ENCODE measurements at regions not wholly inside any gene's neighbourhood (a gene's known extent, or its start where the extent isn't known, plus 50 kb on each side); places are given as distances from the start of the nearest gene placed in this dataset.
"Not testable (repeated sequence)": the region's sequence is repeated elsewhere in the genome, so short reads cannot be mapped to it uniquely, and the experiment has no call there.

GRCh38 chr5:121660142-121660541, 191.5 kb upstream of the FTMT start:
- WGBS, 2 donors = 81 to 87% methylated on average over 6 of the region's 6 CpGs
- no peak for DNase-seq (ENCODE audit: low spot score in 2 of 2)

GRCh38 chr5:121665542-121665941, 186.1 kb upstream of the FTMT start:
- WGBS, 2 donors = 85 to 96% methylated on average over 4 of the region's 4 CpGs
- H3K4me3 ChIP-seq (ENCODE audit: low read depth, poor library complexity, severe bottlenecking); intact Hi-C loops (cut with DNase I; ENCODE audit: low total_unique reads); DNase-seq (ENCODE audit: low spot score in 2 of 2): not testable (repeated sequence)

More at GRCh38 chr5:121660142-121660541, 191.5 kb upstream of the FTMT start:
- TF ChIP-seq POLR2A (IDR thresholded peaks at IDR 0.05) = no peak
- TF ChIP-seq, protein P1, sequence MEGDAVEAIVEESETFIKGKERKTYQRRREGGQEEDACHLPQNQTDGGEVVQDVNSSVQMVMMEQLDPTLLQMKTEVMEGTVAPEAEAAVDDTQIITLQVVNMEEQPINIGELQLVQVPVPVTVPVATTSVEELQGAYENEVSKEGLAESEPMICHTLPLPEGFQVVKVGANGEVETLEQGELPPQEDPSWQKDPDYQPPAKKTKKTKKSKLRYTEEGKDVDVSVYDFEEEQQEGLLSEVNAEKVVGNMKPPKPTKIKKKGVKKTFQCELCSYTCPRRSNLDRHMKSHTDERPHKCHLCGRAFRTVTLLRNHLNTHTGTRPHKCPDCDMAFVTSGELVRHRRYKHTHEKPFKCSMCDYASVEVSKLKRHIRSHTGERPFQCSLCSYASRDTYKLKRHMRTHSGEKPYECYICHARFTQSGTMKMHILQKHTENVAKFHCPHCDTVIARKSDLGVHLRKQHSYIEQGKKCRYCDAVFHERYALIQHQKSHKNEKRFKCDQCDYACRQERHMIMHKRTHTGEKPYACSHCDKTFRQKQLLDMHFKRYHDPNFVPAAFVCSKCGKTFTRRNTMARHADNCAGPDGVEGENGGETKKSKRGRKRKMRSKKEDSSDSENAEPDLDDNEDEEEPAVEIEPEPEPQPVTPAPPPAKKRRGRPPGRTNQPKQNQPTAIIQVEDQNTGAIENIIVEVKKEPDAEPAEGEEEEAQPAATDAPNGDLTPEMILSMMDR (IDR thresholded peaks at IDR 0.05) = no peak
- intact Hi-C loops (cut with DNase I; ENCODE audit: low total_unique reads) = no loop called here
- H3K4me3 ChIP-seq (ENCODE audit: low read depth, poor library complexity, severe bottlenecking) = no peak overlapping the region

DNA sequence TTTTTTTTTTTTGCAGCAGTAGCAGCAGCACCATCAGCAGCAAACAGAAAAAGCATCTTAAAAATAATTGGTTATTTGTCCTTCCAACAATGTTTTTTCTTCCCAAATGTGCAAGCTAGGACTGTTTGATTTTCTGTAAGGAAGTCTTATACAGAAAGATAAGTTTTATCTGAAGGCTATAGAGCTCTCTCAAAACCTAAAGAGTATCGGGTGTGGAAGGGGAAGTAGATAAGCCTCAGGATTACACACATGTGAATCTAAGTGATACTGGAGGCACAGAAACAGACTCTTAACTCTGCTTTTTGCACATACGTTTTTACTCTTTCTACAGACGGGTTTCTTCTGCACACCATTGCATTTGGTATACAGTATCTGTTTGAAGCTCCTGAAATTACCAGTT, 184.4 kb upstream of the FTMT start:
- no peak for DNase-seq (ENCODE audit: low spot score in 2 of 2)
- intact Hi-C loops (cut with DNase I; ENCODE audit: low total_unique reads) = no loop called here
- TF ChIP-seq POLR2A (IDR thresholded peaks at IDR 0.05) = no peak
- TF ChIP-seq, protein P1 (IDR thresholded peaks at IDR 0.05) = no peak
- H3K4me3 ChIP-seq (ENCODE audit: low read depth, poor library complexity, severe bottlenecking) = no peak overlapping the region
- 66 to 68% methylated on average over 3 of the region's 3 CpGs for WGBS, 2 donors

- TF ChIP-seq POLR2A (IDR thresholded peaks at IDR 0.05) = no peak
- TF ChIP-seq, protein P1 (IDR thresholded peaks at IDR 0.05) = no peak
- H3K4me3 ChIP-seq (ENCODE audit: low read depth, poor library complexity, severe bottlenecking) = no peak overlapping the region
- DNase-seq (ENCODE audit: low spot score in 2 of 2) = no peak
- intact Hi-C loops (cut with DNase I; ENCODE audit: low total_unique reads) = no loop called here
- WGBS, 2 donors = 77 to 83% methylated on average over 1 of the region's 1 CpG
These were observed 183.0 kb upstream of the FTMT start for GRCh38 chr5:121668635-121669034.

DNA sequence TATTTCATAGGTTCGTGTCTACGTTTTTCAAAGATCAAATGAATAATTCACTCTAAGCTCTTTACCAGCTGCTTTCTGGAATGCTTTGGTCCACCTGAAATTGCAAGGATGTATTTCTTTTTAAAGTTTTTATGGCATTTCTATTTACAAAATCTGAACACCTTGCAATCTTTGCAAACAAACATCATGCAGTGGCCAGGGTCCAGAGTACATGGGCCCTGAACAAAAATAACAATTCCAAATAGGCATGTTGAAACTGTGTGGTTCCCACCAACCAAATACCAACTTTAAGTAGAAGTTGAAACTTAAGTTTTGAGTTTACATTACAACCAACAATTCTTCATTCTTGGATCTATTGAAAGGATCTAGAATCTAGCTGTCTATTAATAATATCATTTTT, 180.1 kb upstream of the FTMT start:
- DNase-seq (ENCODE audit: low spot score in 2 of 2) = no peak
- intact Hi-C loops (cut with DNase I; ENCODE audit: low total_unique reads) = no loop called here
- TF ChIP-seq POLR2A (IDR thresholded peaks at IDR 0.05) = no peak
- TF ChIP-seq, protein P1 (IDR thresholded peaks at IDR 0.05) = no peak
- no peak overlapping the region for H3K4me3 ChIP-seq (ENCODE audit: low read depth, poor library complexity, severe bottlenecking)
- 63 to 67% methylated on average over 2 of the region's 2 CpGs for WGBS, 2 donors

DNA sequence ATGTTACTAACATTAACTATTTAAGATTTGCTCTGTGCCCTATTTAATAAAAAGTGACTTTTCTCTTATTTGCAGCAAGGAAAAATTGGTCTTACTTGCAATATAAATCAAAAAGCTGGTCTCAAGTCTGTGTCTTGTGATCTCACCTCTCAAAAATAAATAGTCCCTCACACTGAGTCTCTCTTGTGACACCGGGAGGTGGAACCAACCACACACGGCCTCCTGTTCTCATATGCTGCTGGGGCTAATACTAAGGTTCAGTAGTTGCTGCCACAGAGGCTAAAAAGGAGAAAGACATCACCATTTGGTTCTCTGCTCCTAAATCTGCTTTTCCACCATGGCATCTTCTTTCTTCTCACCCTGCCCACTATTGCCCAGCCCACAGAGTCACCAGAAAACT, 175.8 kb upstream of the FTMT start:
- intact Hi-C loops (cut with DNase I; ENCODE audit: low total_unique reads) = no loop called here
- DNase-seq (ENCODE audit: low spot score in 2 of 2) = no peak
- 67 to 75% methylated on average over 2 of the region's 2 CpGs for WGBS, 2 donors

More for the DNA sequence above, 175.8 kb upstream of the FTMT start:
- no peak overlapping the region for H3K4me3 ChIP-seq (ENCODE audit: low read depth, poor library complexity, severe bottlenecking)
- TF ChIP-seq, protein P1 (IDR thresholded peaks at IDR 0.05) = no peak
- TF ChIP-seq POLR2A (IDR thresholded peaks at IDR 0.05) = no peak

All from lower leg skin (tissue), 4 donors.